DND-41 (cell line): ENCODE measurements at regions not wholly inside any gene's neighbourhood (a gene's known extent, or its start where the extent isn't known, plus 50 kb on each side); places are given as distances from the start of the nearest gene placed in this dataset.

Experiments
- ATAC-seq: fragments of 200-7000 bp; cut with Tn5 transposase; 3 replicates; pipeline ENCODE4 v1.9.1; 2021; ENCODE audit warnings: low read depth; ENCODE audit not compliant: insufficient read depth
- DNase-seq: peaks from one replicate; pipeline ENCODE4 v3.0.0-alpha.2; 2020
- H2AFZ ChIP-seq: 2 replicates; pipeline ENCODE4 v1.6.0; 2012; ENCODE audit warnings: low read depth, low read length
- H3K27ac ChIP-seq: 2 replicates; pipeline ENCODE4 v1.5.1; 2012; ENCODE audit warnings: low read length, inconsistent platforms
- H3K27me3 ChIP-seq: fragments of 200-600 bp; sonication (generic); 2 replicates; pipeline ENCODE4 v1.6.0; 2012; ENCODE audit warnings: low read length, mild to moderate bottlenecking, inconsistent platforms; ENCODE audit not compliant: insufficient read depth, poor library complexity
- H3K36me3 ChIP-seq: 2 replicates; pipeline ENCODE4 v1.5.1; 2012; ENCODE audit warnings: low read length, inconsistent platforms; ENCODE audit not compliant: insufficient read depth
- H3K4me1 ChIP-seq: 2 replicates; pipeline ENCODE4 v1.5.1; 2012; ENCODE audit warnings: mild to moderate bottlenecking, low read length; ENCODE audit not compliant: insufficient read depth
- H3K4me2 ChIP-seq: 2 replicates; pipeline ENCODE4 v1.6.0; 2012; ENCODE audit warnings: mild to moderate bottlenecking, moderate library complexity, low read length, inconsistent platforms; ENCODE audit not compliant: insufficient read depth
- H3K4me3 ChIP-seq, 2 experiments: fragments of 200-600 bp in 1 of 2; shearing (Covaris generic) in 1 of 2; 2 replicates each; pipeline ENCODE4 v1.5.1; 2012 to 2016; ENCODE audit warnings: inconsistent platforms in 2 of 2, low read length in 2 of 2, mild to moderate bottlenecking in 2 of 2, low read depth in 1 of 2, moderate library complexity in 1 of 2
- H3K79me2 ChIP-seq: 2 replicates; pipeline ENCODE4 v1.6.0; 2012; ENCODE audit warnings: low read length, inconsistent platforms; ENCODE audit not compliant: insufficient read depth
- H3K9ac ChIP-seq: 2 replicates; pipeline ENCODE4 v1.6.0; 2012; ENCODE audit warnings: low read depth, mild to moderate bottlenecking, inconsistent platforms, low read length, moderate library complexity
- H3K9me3 ChIP-seq: 2 replicates; pipeline ENCODE4 v1.5.1; 2012; ENCODE audit warnings: low read length, moderate library complexity, mild to moderate bottlenecking, inconsistent platforms; ENCODE audit not compliant: insufficient read depth, severe bottlenecking
- H4K20me1 ChIP-seq: 2 replicates; pipeline ENCODE4 v1.6.0; 2012; ENCODE audit warnings: low read length; ENCODE audit not compliant: insufficient read depth
- EZH2 ChIP-seq: IDR thresholded peaks from 3 replicates; pipeline ENCODE4 v1.6.1; 2012; ENCODE audit warnings: borderline replicate concordance, low read depth, mild to moderate bottlenecking, moderate library complexity, low read length, inconsistent platforms; ENCODE audit not compliant: severe bottlenecking
- TF ChIP-seq, protein P1 (sequence below): IDR thresholded peaks from 2 replicates; pipeline ENCODE4 v1.5.1; 2012; ENCODE audit warnings: borderline replicate concordance, low read length, moderate library complexity, mild to moderate bottlenecking; ENCODE audit not compliant: poor library complexity, severe bottlenecking; ENCODE audit errors: extremely low read depth

DNA sequence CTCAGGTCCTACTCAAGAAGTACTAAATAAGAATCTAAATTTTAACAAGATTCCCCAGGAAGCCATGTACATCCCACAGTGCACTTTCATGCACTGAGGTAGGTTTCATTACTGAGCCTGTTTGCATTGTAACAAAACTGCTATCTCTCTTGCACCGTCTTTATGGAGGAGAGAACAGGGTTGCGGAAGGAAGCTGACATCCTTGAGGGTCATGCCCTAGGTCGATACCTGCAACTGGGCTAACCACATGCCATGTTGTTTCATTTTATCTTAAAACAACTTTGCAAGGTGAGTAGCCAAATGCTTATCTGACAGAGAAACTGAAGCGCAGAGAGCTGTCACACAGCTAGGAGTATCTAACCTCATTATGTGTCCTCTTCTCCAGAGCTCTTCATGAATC lies 656.3 kb upstream of the TENM4 start:
- Histone ChIP-seq H3K36me3 (no peaks in the 10 kb centered on the region), H4K20me1 (no peaks in the 10 kb centered on the region), H3K27me3 (no peaks in the 10 kb centered on the region), H3K4me3 (no peak overlapping the region), H3K27ac (no peak overlapping the region), H3K79me2 (no peaks in the 10 kb centered on the region), H3K9me3 (no peaks in the 10 kb centered on the region), H2AFZ (no peak overlapping the region), H3K4me2 (no peak overlapping the region), H3K4me1 (no peaks in the 10 kb centered on the region), H3K9ac (no peak overlapping the region)
- TF ChIP-seq, protein P1, sequence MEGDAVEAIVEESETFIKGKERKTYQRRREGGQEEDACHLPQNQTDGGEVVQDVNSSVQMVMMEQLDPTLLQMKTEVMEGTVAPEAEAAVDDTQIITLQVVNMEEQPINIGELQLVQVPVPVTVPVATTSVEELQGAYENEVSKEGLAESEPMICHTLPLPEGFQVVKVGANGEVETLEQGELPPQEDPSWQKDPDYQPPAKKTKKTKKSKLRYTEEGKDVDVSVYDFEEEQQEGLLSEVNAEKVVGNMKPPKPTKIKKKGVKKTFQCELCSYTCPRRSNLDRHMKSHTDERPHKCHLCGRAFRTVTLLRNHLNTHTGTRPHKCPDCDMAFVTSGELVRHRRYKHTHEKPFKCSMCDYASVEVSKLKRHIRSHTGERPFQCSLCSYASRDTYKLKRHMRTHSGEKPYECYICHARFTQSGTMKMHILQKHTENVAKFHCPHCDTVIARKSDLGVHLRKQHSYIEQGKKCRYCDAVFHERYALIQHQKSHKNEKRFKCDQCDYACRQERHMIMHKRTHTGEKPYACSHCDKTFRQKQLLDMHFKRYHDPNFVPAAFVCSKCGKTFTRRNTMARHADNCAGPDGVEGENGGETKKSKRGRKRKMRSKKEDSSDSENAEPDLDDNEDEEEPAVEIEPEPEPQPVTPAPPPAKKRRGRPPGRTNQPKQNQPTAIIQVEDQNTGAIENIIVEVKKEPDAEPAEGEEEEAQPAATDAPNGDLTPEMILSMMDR = no peak
- no peak for TF ChIP-seq EZH2
- ATAC-seq (no peak), DNase-seq (no peak)

DNA sequence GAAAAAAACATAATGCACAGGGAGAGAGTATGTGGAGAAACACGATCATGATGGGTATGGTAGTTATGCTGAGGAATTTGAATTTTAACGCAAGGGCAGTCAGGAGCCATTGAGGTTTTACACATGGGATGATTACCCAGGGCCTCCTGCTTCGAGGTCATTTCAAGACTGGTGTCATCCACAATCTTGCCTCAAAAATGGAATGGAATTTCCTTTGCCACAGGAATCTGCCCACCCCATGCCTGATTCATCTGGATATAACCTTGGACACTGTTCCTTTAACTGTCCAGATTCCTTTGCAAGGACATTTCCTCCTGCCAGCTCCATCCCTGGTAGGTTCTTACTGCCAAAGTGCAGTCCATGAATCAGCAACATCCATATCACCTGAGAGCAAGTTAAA lies 655.9 kb upstream of the TENM4 start:
- Histone ChIP-seq H3K79me2 (no peaks in the 10 kb centered on the region), H4K20me1 (no peaks in the 10 kb centered on the region), H3K27ac (no peak overlapping the region), H3K4me1 (no peaks in the 10 kb centered on the region), H3K36me3 (no peaks in the 10 kb centered on the region), H3K9ac (no peak overlapping the region), H3K9me3 (no peaks in the 10 kb centered on the region), H2AFZ (no peak overlapping the region), H3K4me3 (no peak overlapping the region), H3K27me3 (no peaks in the 10 kb centered on the region), H3K4me2 (no peak overlapping the region)
- ATAC-seq = no peak
- TF ChIP-seq, protein P1 = no peak
- TF ChIP-seq EZH2 = no peak
- no peak for DNase-seq

DNA sequence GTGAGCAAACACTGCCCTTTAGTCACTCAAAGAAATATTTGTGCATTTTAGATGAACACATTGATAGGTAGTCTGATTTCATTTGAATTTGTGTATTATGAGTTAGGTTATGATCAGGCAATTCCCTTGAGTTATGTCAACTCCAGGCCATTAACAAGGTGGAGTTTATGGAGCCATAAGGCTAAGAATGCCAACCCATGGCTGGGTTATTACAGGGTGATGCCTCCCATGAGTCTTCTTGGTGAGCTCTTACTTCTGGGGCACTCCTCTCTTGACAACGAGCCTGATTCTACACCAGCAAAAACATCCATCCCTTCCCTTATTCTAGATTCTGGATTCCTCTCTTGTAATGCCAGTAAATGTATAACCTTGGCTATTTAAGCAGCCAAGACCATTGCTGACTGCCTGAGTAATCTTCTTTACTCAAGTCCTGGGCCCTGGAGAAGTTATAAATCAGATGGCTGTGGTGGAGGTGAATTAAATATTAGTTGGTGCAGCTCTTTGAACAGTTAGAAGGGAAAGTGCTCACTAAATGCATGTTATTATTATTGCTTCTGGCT lies 645.7 kb upstream of the TENM4 start:
- Histone ChIP-seq H4K20me1 (no peaks in the 10 kb centered on the region), H3K4me2 (no peak overlapping the region), H3K4me1 (no peaks in the 10 kb centered on the region), H2AFZ (no peak overlapping the region), H3K9me3 (no peaks in the 10 kb centered on the region), H3K79me2 (no peaks in the 10 kb centered on the region), H3K27ac (no peak overlapping the region), H3K9ac (no peak overlapping the region), H3K27me3 (no peaks in the 10 kb centered on the region), H3K4me3 (no peak overlapping the region), H3K36me3 (no peaks in the 10 kb centered on the region)
- DNase-seq (no peak), ATAC-seq (no peak)
- TF ChIP-seq, protein P1 = no peak
- TF ChIP-seq EZH2 = no peak

DNA sequence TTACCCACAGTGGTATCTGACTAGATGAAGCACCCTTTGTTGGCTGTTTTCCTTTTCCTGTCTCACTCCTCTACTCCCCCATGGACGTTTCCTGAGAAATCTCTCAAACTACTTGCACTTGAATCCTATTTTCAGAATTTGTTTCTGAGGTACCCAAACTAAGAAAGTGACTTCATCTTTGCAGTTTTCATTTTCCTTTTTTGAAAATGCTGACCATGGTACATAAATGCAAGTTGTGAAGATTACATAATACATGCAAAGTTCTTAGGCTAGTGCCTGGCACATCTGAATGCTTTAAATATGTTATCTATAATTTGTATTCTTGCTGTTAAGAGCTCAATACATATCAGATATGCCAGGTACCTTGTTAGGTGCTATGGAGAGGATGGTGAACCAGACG lies 644.7 kb upstream of the TENM4 start:
- H3K4me3 ChIP-seq = no peak overlapping the region
- H3K27ac ChIP-seq = no peak overlapping the region
- H4K20me1 ChIP-seq = no peaks in the 10 kb centered on the region
- TF ChIP-seq EZH2 = no peak
- TF ChIP-seq, protein P1 = no peak
- no peaks in the 10 kb centered on the region for H3K9me3 ChIP-seq
- no peak overlapping the region for H2AFZ ChIP-seq
- no peak overlapping the region for H3K9ac ChIP-seq
- no peaks in the 10 kb centered on the region for H3K27me3 ChIP-seq
- ATAC-seq (no peak), DNase-seq (no peak)
- H3K4me1 ChIP-seq = no peaks in the 10 kb centered on the region
- H3K79me2 ChIP-seq = no peaks in the 10 kb centered on the region
- no peaks in the 10 kb centered on the region for H3K36me3 ChIP-seq
- H3K4me2 ChIP-seq = no peak overlapping the region
